ENCODE measurements at regions not wholly inside any gene's neighbourhood (a gene's known extent, or its start where the extent isn't known, plus 50 kb on each side); places are given as distances from the start of the nearest gene placed in this dataset.

- no peak for TF ChIP-seq CTCF (IDR thresholded peaks at IDR 0.05; ENCODE audit: unreplicated experiment)
- H3K9me3 Mint-ChIP-seq (ENCODE audit: low read depth), result peaks cover 6% of the 10 kb centered on the region
- no peak for DNase-seq (ENCODE audit: low spot score, unreplicated experiment)
- H3K4me3 Mint-ChIP-seq (ENCODE audit: low read depth), result no peak overlapping the region
- H3K4me1 Mint-ChIP-seq (ENCODE audit: low read depth), result no peaks in the 10 kb centered on the region
- no peak overlapping the region for H3K27ac Mint-ChIP-seq
- peaks cover 3% of the 10 kb centered on the region for H3K27me3 Mint-ChIP-seq
- H3K36me3 Mint-ChIP-seq (ENCODE audit: insufficient read depth), result no peaks in the 10 kb centered on the region
Measured at GRCh38 chr9:81256368-81256767, 433.0 kb downstream of the TLE1 start.

GRCh38 chr9:81250606-81251005 lies 438.7 kb downstream of the TLE1 start:
- Mint-ChIP-seq H3K36me3 (ENCODE audit: insufficient read depth) (no peaks in the 10 kb centered on the region), H3K27me3 (no peaks in the 10 kb centered on the region), H3K27ac (no peak overlapping the region), H3K4me3 (ENCODE audit: low read depth) (no peak overlapping the region), H3K4me1 (ENCODE audit: low read depth) (no peaks in the 10 kb centered on the region), H3K9me3 (ENCODE audit: low read depth) (no peaks in the 10 kb centered on the region)
- TF ChIP-seq CTCF (IDR thresholded peaks at IDR 0.05; ENCODE audit: unreplicated experiment), result no peak
- no peak for DNase-seq (ENCODE audit: low spot score, unreplicated experiment)

- no peaks in the 10 kb centered on the region for H3K27me3 Mint-ChIP-seq
- DNase-seq (ENCODE audit: low spot score, unreplicated experiment), result no peak
- no peak overlapping the region for H3K4me3 Mint-ChIP-seq (ENCODE audit: low read depth)
- TF ChIP-seq CTCF (IDR thresholded peaks at IDR 0.05; ENCODE audit: unreplicated experiment), result no peak
- H3K9me3 Mint-ChIP-seq (ENCODE audit: low read depth), result no peaks in the 10 kb centered on the region
- no peak overlapping the region for H3K27ac Mint-ChIP-seq
- peaks cover 5% of the 10 kb centered on the region for H3K4me1 Mint-ChIP-seq (ENCODE audit: low read depth)
- H3K36me3 Mint-ChIP-seq (ENCODE audit: insufficient read depth), result no peaks in the 10 kb centered on the region
Measured at GRCh38 chr9:81250041-81250440, 439.3 kb downstream of the TLE1 start.

GRCh38 chr9:81245254-81245956 lies 443.9 kb downstream of the TLE1 start:
- DNase-seq (ENCODE audit: low spot score, unreplicated experiment), result no peak
- TF ChIP-seq CTCF (IDR thresholded peaks at IDR 0.05; ENCODE audit: unreplicated experiment), result no peak
- Mint-ChIP-seq H3K27ac (no peak overlapping the region), H3K36me3 (ENCODE audit: insufficient read depth) (no peaks in the 10 kb centered on the region), H3K27me3 (no peaks in the 10 kb centered on the region), H3K4me1 (ENCODE audit: low read depth) (peaks cover 11% of the 10 kb centered on the region), H3K9me3 (ENCODE audit: low read depth) (no peaks in the 10 kb centered on the region), H3K4me3 (ENCODE audit: low read depth) (no peak overlapping the region)

GRCh38 chr9:81244631-81245030 lies 444.7 kb downstream of the TLE1 start:
- Mint-ChIP-seq H3K27me3 (no peaks in the 10 kb centered on the region), H3K4me3 (ENCODE audit: low read depth) (no peak overlapping the region), H3K4me1 (ENCODE audit: low read depth) (peaks cover 11% of the 10 kb centered on the region), H3K9me3 (ENCODE audit: low read depth) (no peaks in the 10 kb centered on the region), H3K27ac (no peak overlapping the region), H3K36me3 (ENCODE audit: insufficient read depth) (no peaks in the 10 kb centered on the region)
- DNase-seq (ENCODE audit: low spot score, unreplicated experiment), result no peak
- TF ChIP-seq CTCF (IDR thresholded peaks at IDR 0.05; ENCODE audit: unreplicated experiment), result no peak

All from progenitor cell of endocrine pancreas (in vitro differentiated cells).